HepG2 (cell line): ENCODE measurements at regions not wholly inside any gene's neighbourhood (a gene's known extent, or its start where the extent isn't known, plus 50 kb on each side); places are given as distances from the start of the nearest gene placed in this dataset.

ENCODE experiments used
- ATAC-seq: fragments of 200-7000 bp; cut with Tn5 transposase; 3 replicates; pipeline ENCODE4 v1.9.1; 2020; ENCODE audit warnings: mild to moderate bottlenecking, moderate library complexity
- BruUV-seq: library from RNA; stranded (reverse); fragments of 400-500 nt; replicated peaks from 2 replicates; lab custom pipeline; 2021; lab: Mats Ljungman, UMichigan
- CTCF ChIA-PET: fragments of 300-600 bp; formaldehyde crosslinking; extraction: SDS; loops from one replicate; lab custom pipeline; 2021; ENCODE audit warnings: low total read pairs, inconsistent platforms, low intra/inter-chr PET ratio; lab: Yijun Ruan, JAX
- POLR2A ChIA-PET: fragments of 350-600 bp; sonication (Branson Sonifier 250); formaldehyde crosslinking; loops from one replicate; lab custom pipeline; 2020; ENCODE audit warnings: antibody characterized with exemption, inconsistent platforms; lab: Yijun Ruan, JAX
- DNase-seq: peaks from one replicate; pipeline ENCODE4 v3.0.0-alpha.2; 2015; ENCODE audit warnings: low spot score
- FAIRE-seq: peaks from 3 replicates; lab custom pipeline; 2011; peaks lifted over from hg19 to GRCh38; lab: Jason Lieb, UNC
- H2AFZ ChIP-seq: one replicate; pipeline ENCODE4 v1.6.1; 2011; ENCODE audit warnings: low read length, inconsistent platforms
- H3K27ac ChIP-seq: fragments of 300-600 bp; 3 replicates; pipeline ENCODE4 v1.8.0; 2011; ENCODE audit warnings: mixed run types, mild to moderate bottlenecking, mixed read lengths, low read length, inconsistent platforms; ENCODE audit not compliant: insufficient read depth; ENCODE audit errors: extremely low read length
- H3K27me3 ChIP-seq, 2 experiments: fragments of 200-600 bp in 1 of 2; 2 replicates in 1 of 2; 3 replicates in 1 of 2; pipeline versions ENCODE4 v1.6.0 to v1.8.0; 2011; ENCODE audit warnings: low read length in 2 of 2, mild to moderate bottlenecking in 2 of 2, moderate library complexity in 2 of 2, inconsistent platforms in 1 of 2; ENCODE audit not compliant: insufficient read depth in 2 of 2, control insufficient read depth in 1 of 2
- H3K36me3 ChIP-seq, 2 experiments: fragments of 200-600 bp in 1 of 2; replicated peaks in 1 of 2; 2 replicates in 1 of 2; 3 replicates in 1 of 2; pipeline versions ENCODE4 v1.5.1 to v1.8.0; 2011; ENCODE audit warnings: low read length in 2 of 2, inconsistent platforms in 1 of 2; ENCODE audit not compliant: insufficient read depth in 2 of 2, control insufficient read depth in 1 of 2
- H3K4me1 ChIP-seq: 2 replicates; pipeline ENCODE4 v1.5.1; 2012; ENCODE audit warnings: low read length, inconsistent platforms; ENCODE audit not compliant: insufficient read depth
- H3K4me2 ChIP-seq: 2 replicates; pipeline ENCODE4 v1.6.0; 2011; ENCODE audit warnings: low read depth, low read length, inconsistent platforms
- H3K4me3 ChIP-seq, 3 experiments: fragments of 200-600 bp in 1 of 3; sonication (generic), shearing (Covaris generic) in 1 of 3; replicated peaks in 1 of 3; 2 replicates each; pipeline ENCODE4 v1.5.1; 2011 to 2016; ENCODE audit warnings: low read length in 3 of 3, inconsistent platforms in 2 of 3, low read depth in 2 of 3, mild to moderate bottlenecking in 2 of 3, control low read depth in 1 of 3, mixed read lengths in 1 of 3; ENCODE audit not compliant: insufficient read depth in 1 of 3
- H3K79me2 ChIP-seq: one replicate; pipeline ENCODE4 v1.6.1; 2011; ENCODE audit warnings: low read length, inconsistent platforms; ENCODE audit not compliant: insufficient read depth
- H3K9ac ChIP-seq: 2 replicates; pipeline ENCODE4 v1.6.0; 2011; ENCODE audit warnings: mild to moderate bottlenecking, low read depth, low read length, inconsistent platforms; ENCODE audit not compliant: insufficient read depth
- H3K9me3 ChIP-seq: 2 replicates; pipeline ENCODE4 v1.5.1; 2012; ENCODE audit warnings: mild to moderate bottlenecking, low read length
- H4K20me1 ChIP-seq: 2 replicates; pipeline ENCODE4 v1.6.0; 2011; ENCODE audit warnings: inconsistent platforms, mild to moderate bottlenecking, low read length, moderate library complexity; ENCODE audit not compliant: insufficient read depth
- ATM ChIP-seq: fragments of 450-650 bp; IDR thresholded peaks from 2 replicates; pipeline ENCODE4 v1.7.1; 2017; ENCODE audit warnings: mild to moderate bottlenecking, borderline replicate concordance
- GTF2F1 ChIP-seq: fragments of 150-350 bp; IDR thresholded peaks from 2 replicates; pipeline ENCODE4 v1.6.1; 2014; ENCODE audit warnings: low read length
- JARID2 ChIP-seq: sonication (generic); formaldehyde crosslinking; IDR thresholded peaks from 2 replicates; pipeline ENCODE4 v1.8.1; 2023; ENCODE audit warnings: missing genetic modification reagents, inconsistent platforms; ENCODE audit not compliant: insufficient replicate concordance
- MAFK ChIP-seq, 2 experiments: IDR thresholded peaks in 1 of 2; conservative IDR thresholded peaks in 1 of 2; 2 replicates each; pipeline ENCODE4 v1.6.1; 2011; ENCODE audit warnings: improper control_type of control experiment in 2 of 2, low read length in 2 of 2
- RFXANK ChIP-seq: IDR thresholded peaks from 2 replicates; pipeline ENCODE4 v1.6.1; 2016
- SALL2 ChIP-seq: sonication (generic); formaldehyde crosslinking; IDR thresholded peaks from 2 replicates; pipeline ENCODE4 v1.8.1; 2023; ENCODE audit warnings: mild to moderate bottlenecking, missing genetic modification reagents, inconsistent platforms
- SP1 ChIP-seq, 2 experiments: fragments of 450-650 bp in 1 of 2; sonication (generic) in 1 of 2; formaldehyde crosslinking in 1 of 2; IDR thresholded peaks; 2 replicates each; pipeline versions ENCODE4 v1.4.0 to v1.6.1; 2016 to 2020; ENCODE audit warnings: missing genetic modification reagents in 1 of 2
- ZBTB20 ChIP-seq: sonication (generic); formaldehyde crosslinking; IDR thresholded peaks from 2 replicates; pipeline ENCODE4 v1.8.1; 2023; ENCODE audit warnings: missing genetic modification reagents, low read depth, mild to moderate bottlenecking, borderline replicate concordance
- ZNF326 ChIP-seq: sonication (generic); formaldehyde crosslinking; IDR thresholded peaks from 2 replicates; pipeline ENCODE4 v1.4.0; 2020; ENCODE audit warnings: missing genetic modification reagents, borderline replicate concordance
- ZNF451 ChIP-seq: sonication (generic); formaldehyde crosslinking; IDR thresholded peaks from 2 replicates; pipeline ENCODE4 v1.5.0; 2020; ENCODE audit warnings: mild to moderate bottlenecking, missing genetic modification reagents
- ZNF468 ChIP-seq: sonication (generic); formaldehyde crosslinking; IDR thresholded peaks from 2 replicates; pipeline ENCODE4 v1.8.0; 2022; ENCODE audit warnings: mild to moderate bottlenecking, moderate library complexity, missing genetic modification reagents
- ZNF572 ChIP-seq: sonication (generic); formaldehyde crosslinking; IDR thresholded peaks from 2 replicates; pipeline ENCODE4 v1.5.1; 2020; ENCODE audit warnings: mild to moderate bottlenecking, missing genetic modification reagents
- ZNF780A ChIP-seq: sonication (generic); formaldehyde crosslinking; IDR thresholded peaks from 2 replicates; pipeline ENCODE4 v1.8.0; 2022; ENCODE audit warnings: mild to moderate bottlenecking, missing genetic modification reagents, moderate library complexity
- WGBS: methylation state at CpG from one replicate; pipeline ENCODE4 v1.1.6; 2017; ENCODE audit warnings: low lambda C conversion rate; 5-methylcytosine and 5-hydroxymethylcytosine counted together
- in situ Hi-C: cut with HindIII; loops from 2 replicates; pipeline ENCODE4 v1.10.0; 2017; ENCODE audit warnings: low pct_unique_long_range_greater_than_20kb; ENCODE audit not compliant: extremely low pct_ligation_motif_present
- intact Hi-C: fragments of 100-400 bp; cut with micrococcal nuclease; formaldehyde crosslinking; loops from one replicate; pipeline ENCODE4 v1.10.0; 2022; ENCODE audit not compliant: unreplicated experiment
- TF ChIP-seq, protein P1 (sequence below): sonication (generic); formaldehyde crosslinking; IDR thresholded peaks from 2 replicates; pipeline ENCODE4 v1.8.0; 2022; ENCODE audit warnings: mild to moderate bottlenecking, missing genetic modification reagents, moderate library complexity
- TF ChIP-seq, protein P2 (sequence below): sonication (generic); formaldehyde crosslinking; IDR thresholded peaks from 2 replicates; pipeline ENCODE4 v1.9.0; 2021; ENCODE audit warnings: missing genetic modification reagents, mild to moderate bottlenecking, borderline replicate concordance
- TF ChIP-seq, protein P3 (sequence below): sonication (generic); formaldehyde crosslinking; conservative IDR thresholded peaks from 2 replicates; pipeline ENCODE4 v1.4.0; 2020; ENCODE audit warnings: missing genetic modification reagents

- ChIA-PET POLR2A (no interaction called here), CTCF (no interaction called here)
- WGBS: 0% methylated on average over 1 of the region's 1 CpG
- intact Hi-C loops: no loop called here
- H3K4me1 ChIP-seq: no peaks in the 10 kb centered on the region
- no peaks in the 10 kb centered on the region; a peak in 2 of 5 replicates for H3K27me3 ChIP-seq
- H2AFZ ChIP-seq: no peak overlapping the region
- no TSS peak for BruUV-seq
- no peaks in the 10 kb centered on the region for H3K79me2 ChIP-seq
- H3K4me2 ChIP-seq: no peak overlapping the region
- no peak overlapping the region for H3K27ac ChIP-seq
- H4K20me1 ChIP-seq: no peaks in the 10 kb centered on the region
- in situ Hi-C loops: no loop called here
- TF ChIP-seq GTF2F1 (no peak), JARID2 (CRISPR knock-in tag) (no peak), ATM (no peak), ZNF468 (CRISPR knock-in tag) (no peak), ZNF451 (CRISPR knock-in tag) (no peak), SALL2 (no peak), ZNF780A (CRISPR knock-in tag) (no peak), ZBTB20 (CRISPR knock-in tag) (no peak), MAFK (conservative IDR thresholded peaks at IDR 0.05 in 1 of 2, IDR thresholded peaks at IDR 0.05 in 1 of 2; ENCODE audit: low read length in 2 of 2) (no peak), ZNF326 (CRISPR knock-in tag) (no peak), RFXANK (CRISPR knock-in tag) (no peak), SP1 (IDR thresholded peaks at IDR 0.05) (no peak), SP1 (CRISPR knock-in tag; IDR thresholded peaks at IDR 0.05) (no peak), ZNF572 (CRISPR knock-in tag) (no peak)
- TF ChIP-seq, protein P1, sequence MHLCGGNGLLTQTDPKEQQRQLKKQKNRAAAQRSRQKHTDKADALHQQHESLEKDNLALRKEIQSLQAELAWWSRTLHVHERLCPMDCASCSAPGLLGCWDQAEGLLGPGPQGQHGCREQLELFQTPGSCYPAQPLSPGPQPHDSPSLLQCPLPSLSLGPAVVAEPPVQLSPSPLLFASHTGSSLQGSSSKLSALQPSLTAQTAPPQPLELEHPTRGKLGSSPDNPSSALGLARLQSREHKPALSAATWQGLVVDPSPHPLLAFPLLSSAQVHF (CRISPR knock-in tag): no peak
- TF ChIP-seq, protein P2, sequence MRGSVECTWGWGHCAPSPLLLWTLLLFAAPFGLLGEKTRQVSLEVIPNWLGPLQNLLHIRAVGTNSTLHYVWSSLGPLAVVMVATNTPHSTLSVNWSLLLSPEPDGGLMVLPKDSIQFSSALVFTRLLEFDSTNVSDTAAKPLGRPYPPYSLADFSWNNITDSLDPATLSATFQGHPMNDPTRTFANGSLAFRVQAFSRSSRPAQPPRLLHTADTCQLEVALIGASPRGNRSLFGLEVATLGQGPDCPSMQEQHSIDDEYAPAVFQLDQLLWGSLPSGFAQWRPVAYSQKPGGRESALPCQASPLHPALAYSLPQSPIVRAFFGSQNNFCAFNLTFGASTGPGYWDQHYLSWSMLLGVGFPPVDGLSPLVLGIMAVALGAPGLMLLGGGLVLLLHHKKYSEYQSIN: no peak
- TF ChIP-seq, protein P3, sequence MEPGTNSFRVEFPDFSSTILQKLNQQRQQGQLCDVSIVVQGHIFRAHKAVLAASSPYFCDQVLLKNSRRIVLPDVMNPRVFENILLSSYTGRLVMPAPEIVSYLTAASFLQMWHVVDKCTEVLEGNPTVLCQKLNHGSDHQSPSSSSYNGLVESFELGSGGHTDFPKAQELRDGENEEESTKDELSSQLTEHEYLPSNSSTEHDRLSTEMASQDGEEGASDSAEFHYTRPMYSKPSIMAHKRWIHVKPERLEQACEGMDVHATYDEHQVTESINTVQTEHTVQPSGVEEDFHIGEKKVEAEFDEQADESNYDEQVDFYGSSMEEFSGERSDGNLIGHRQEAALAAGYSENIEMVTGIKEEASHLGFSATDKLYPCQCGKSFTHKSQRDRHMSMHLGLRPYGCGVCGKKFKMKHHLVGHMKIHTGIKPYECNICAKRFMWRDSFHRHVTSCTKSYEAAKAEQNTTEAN (CRISPR knock-in tag): no peak
- TF ChIP-seq, all 625 proteins: peak for 0
- FAIRE-seq (no peak), DNase-seq (no peak), ATAC-seq (no peak)
- Histone ChIP-seq H3K36me3 (no peaks in the 10 kb centered on the region), H3K4me3 (no peak overlapping the region), H3K9ac (no peak overlapping the region), H3K9me3 (no peaks in the 10 kb centered on the region)
Observed at GRCh38 chr18:24914171-24914525, 437.8 kb downstream of the ZNF521 start.
